ENCODE measurements at regions not wholly inside any gene's neighbourhood (a gene's known extent, or its start where the extent isn't known, plus 50 kb on each side); places are given as distances from the start of the nearest gene placed in this dataset.

GRCh38 chr22:27560781-27561180, 240.8 kb downstream of the MN1 start:
- peaks cover 8% of the 10 kb centered on the region for H3K36me3 Mint-ChIP-seq (ENCODE audit: low read depth, unreplicated experiment)
- H3K36me3 ChIP-seq (ENCODE audit: insufficient read depth, low read length), result no peaks in the 10 kb centered on the region
- H3K4me1 Mint-ChIP-seq (ENCODE audit: low read depth, unreplicated experiment), result peaks cover 3% of the 10 kb centered on the region
- no peaks in the 10 kb centered on the region for H3K79me2 ChIP-seq (ENCODE audit: insufficient read depth, low read length)
- H2AFZ ChIP-seq (ENCODE audit: low read depth, low read length), result no peak overlapping the region
- no peak overlapping the region for H3K9ac ChIP-seq (ENCODE audit: low read length)
- DNase-seq (ENCODE audit: low read depth), result no peak
- no peak for FAIRE-seq
- peaks cover 19% of the 10 kb centered on the region for H3K27me3 Mint-ChIP-seq (ENCODE audit: low read depth, unreplicated experiment)
- no peaks in the 10 kb centered on the region for H3K4me1 ChIP-seq (ENCODE audit: insufficient read depth, low read length)
- H3K27me3 ChIP-seq (ENCODE audit: insufficient read depth, low read length), result no peaks in the 10 kb centered on the region
- H3K4me2 ChIP-seq (ENCODE audit: low read length), result no peak overlapping the region
- no peak overlapping the region for H3K4me3 ChIP-seq (ENCODE audit: insufficient read depth, low read depth, low read length)
- H3K9me3 ChIP-seq (ENCODE audit: insufficient read depth, low read depth, low read length), result peaks cover 3% of the 10 kb centered on the region
- H3K4me3 Mint-ChIP-seq (ENCODE audit: unreplicated experiment), result peak overlapping the region; percentile 29
- no peak overlapping the region for H3K27ac Mint-ChIP-seq (ENCODE audit: unreplicated experiment)
- no peak overlapping the region for H3K27ac ChIP-seq (ENCODE audit: low read depth, low read length)
- H4K20me1 ChIP-seq (ENCODE audit: insufficient read depth, low read length), result no peaks in the 10 kb centered on the region
- TF ChIP-seq, protein P1, sequence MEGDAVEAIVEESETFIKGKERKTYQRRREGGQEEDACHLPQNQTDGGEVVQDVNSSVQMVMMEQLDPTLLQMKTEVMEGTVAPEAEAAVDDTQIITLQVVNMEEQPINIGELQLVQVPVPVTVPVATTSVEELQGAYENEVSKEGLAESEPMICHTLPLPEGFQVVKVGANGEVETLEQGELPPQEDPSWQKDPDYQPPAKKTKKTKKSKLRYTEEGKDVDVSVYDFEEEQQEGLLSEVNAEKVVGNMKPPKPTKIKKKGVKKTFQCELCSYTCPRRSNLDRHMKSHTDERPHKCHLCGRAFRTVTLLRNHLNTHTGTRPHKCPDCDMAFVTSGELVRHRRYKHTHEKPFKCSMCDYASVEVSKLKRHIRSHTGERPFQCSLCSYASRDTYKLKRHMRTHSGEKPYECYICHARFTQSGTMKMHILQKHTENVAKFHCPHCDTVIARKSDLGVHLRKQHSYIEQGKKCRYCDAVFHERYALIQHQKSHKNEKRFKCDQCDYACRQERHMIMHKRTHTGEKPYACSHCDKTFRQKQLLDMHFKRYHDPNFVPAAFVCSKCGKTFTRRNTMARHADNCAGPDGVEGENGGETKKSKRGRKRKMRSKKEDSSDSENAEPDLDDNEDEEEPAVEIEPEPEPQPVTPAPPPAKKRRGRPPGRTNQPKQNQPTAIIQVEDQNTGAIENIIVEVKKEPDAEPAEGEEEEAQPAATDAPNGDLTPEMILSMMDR (IDR thresholded peaks at IDR 0.05; ENCODE audit: insufficient read depth, low read depth, low read length), result no peak
- TF ChIP-seq EZH2 (IDR thresholded peaks at IDR 0.05; ENCODE audit: insufficient read depth, low read length), result no peak
- peaks cover 4% of the 10 kb centered on the region for H3K9me3 Mint-ChIP-seq (ENCODE audit: unreplicated experiment)

DNA sequence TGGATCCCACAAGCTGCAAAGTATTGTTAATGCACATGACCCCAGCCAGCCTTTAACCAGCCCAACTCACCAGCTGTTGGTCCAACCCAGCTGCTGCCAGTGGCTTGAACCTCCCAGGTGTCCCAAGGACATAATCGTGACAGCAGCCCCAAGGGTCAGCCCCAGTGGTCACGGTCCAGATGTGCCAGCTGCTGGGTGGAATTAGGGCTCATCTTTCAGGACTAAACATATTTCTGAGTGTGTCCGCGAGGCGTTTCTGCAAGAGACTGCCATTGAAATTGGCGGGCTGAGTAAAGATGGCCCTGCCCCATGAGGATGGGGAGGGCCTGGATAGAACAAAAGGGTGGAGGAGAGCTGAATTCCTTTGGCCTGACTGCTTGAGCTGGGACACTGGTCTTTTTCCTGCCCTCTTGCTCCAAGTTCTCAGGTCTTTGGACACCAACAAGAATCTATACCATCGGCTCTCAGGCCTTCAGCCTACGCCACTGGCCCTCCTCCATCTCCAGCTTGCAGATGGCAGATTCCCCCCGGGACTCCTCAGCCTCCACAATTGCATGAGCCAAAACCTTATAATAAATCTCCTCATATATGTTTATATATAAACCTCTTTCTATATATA, 240.2 kb downstream of the MN1 start:
- no peak overlapping the region for H2AFZ ChIP-seq (ENCODE audit: low read depth, low read length)
- H3K27me3 ChIP-seq (ENCODE audit: insufficient read depth, low read length), result no peaks in the 10 kb centered on the region
- Mint-ChIP-seq H3K9me3 (ENCODE audit: unreplicated experiment) (peaks cover 4% of the 10 kb centered on the region), H3K27me3 (ENCODE audit: low read depth, unreplicated experiment) (peaks cover 20% of the 10 kb centered on the region), H3K4me3 (ENCODE audit: unreplicated experiment) (no peak overlapping the region), H3K4me1 (ENCODE audit: low read depth, unreplicated experiment) (peaks cover 3% of the 10 kb centered on the region), H3K27ac (ENCODE audit: unreplicated experiment) (no peak overlapping the region), H3K36me3 (ENCODE audit: low read depth, unreplicated experiment) (peaks cover 8% of the 10 kb centered on the region)
- no peaks in the 10 kb centered on the region for H3K36me3 ChIP-seq (ENCODE audit: insufficient read depth, low read length)
- TF ChIP-seq, protein P1 (IDR thresholded peaks at IDR 0.05; ENCODE audit: insufficient read depth, low read depth, low read length), result no peak
- no peak for TF ChIP-seq EZH2 (IDR thresholded peaks at IDR 0.05; ENCODE audit: insufficient read depth, low read length)
- H3K4me3 ChIP-seq (ENCODE audit: insufficient read depth, low read depth, low read length), result no peak overlapping the region
- no peak overlapping the region for H3K27ac ChIP-seq (ENCODE audit: low read depth, low read length)
- peaks cover 3% of the 10 kb centered on the region for H3K9me3 ChIP-seq (ENCODE audit: insufficient read depth, low read depth, low read length)
- no peak overlapping the region for H3K9ac ChIP-seq (ENCODE audit: low read length)
- no peak overlapping the region for H3K4me2 ChIP-seq (ENCODE audit: low read length)
- H3K4me1 ChIP-seq (ENCODE audit: insufficient read depth, low read length), result no peaks in the 10 kb centered on the region
- FAIRE-seq, result no peak
- DNase-seq (ENCODE audit: low read depth), result no peak
- no peaks in the 10 kb centered on the region for H4K20me1 ChIP-seq (ENCODE audit: insufficient read depth, low read length)
- H3K79me2 ChIP-seq (ENCODE audit: insufficient read depth, low read length), result no peaks in the 10 kb centered on the region

DNA sequence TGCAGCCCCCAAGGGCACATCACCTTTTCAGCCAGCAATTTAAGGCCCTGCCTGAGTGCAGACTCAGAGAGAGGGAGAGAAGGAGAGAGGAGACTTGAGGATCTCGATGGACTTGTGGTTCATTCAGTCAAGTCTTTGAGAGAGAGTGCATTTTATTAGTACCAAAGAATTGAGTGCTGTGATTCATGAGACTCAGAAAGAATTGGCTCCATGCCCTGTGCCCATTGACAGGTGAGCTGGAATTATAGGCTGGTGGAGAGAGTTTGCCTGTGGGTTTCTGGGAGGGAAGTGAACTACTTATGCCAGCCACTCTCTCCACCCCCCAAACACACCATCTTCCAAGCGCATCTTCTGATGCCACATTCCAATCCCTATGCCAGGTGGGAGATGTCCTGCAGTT, 236.8 kb downstream of the MN1 start:
- peaks cover 14% of the 10 kb centered on the region for H3K27me3 ChIP-seq (ENCODE audit: insufficient read depth, low read length)
- TF ChIP-seq, protein P1 (IDR thresholded peaks at IDR 0.05; ENCODE audit: insufficient read depth, low read depth, low read length), result no peak
- TF ChIP-seq EZH2 (IDR thresholded peaks at IDR 0.05; ENCODE audit: insufficient read depth, low read length), result no peak
- Mint-ChIP-seq H3K27ac (ENCODE audit: unreplicated experiment) (no peak overlapping the region), H3K27me3 (ENCODE audit: low read depth, unreplicated experiment) (peaks cover 31% of the 10 kb centered on the region), H3K4me3 (ENCODE audit: unreplicated experiment) (no peak overlapping the region), H3K9me3 (ENCODE audit: unreplicated experiment) (peaks cover 4% of the 10 kb centered on the region), H3K4me1 (ENCODE audit: low read depth, unreplicated experiment) (peaks cover 3% of the 10 kb centered on the region), H3K36me3 (ENCODE audit: low read depth, unreplicated experiment) (peaks cover 8% of the 10 kb centered on the region)
- H3K4me2 ChIP-seq (ENCODE audit: low read length), result no peak overlapping the region
- DNase-seq (ENCODE audit: low read depth) (no peak), FAIRE-seq (no peak)
- no peak overlapping the region for H3K27ac ChIP-seq (ENCODE audit: low read depth, low read length)
- no peak overlapping the region for H2AFZ ChIP-seq (ENCODE audit: low read depth, low read length)
- H4K20me1 ChIP-seq (ENCODE audit: insufficient read depth, low read length), result no peaks in the 10 kb centered on the region
- no peak overlapping the region for H3K4me3 ChIP-seq (ENCODE audit: insufficient read depth, low read depth, low read length)
- no peaks in the 10 kb centered on the region for H3K79me2 ChIP-seq (ENCODE audit: insufficient read depth, low read length)
- no peaks in the 10 kb centered on the region for H3K36me3 ChIP-seq (ENCODE audit: insufficient read depth, low read length)
- H3K9me3 ChIP-seq (ENCODE audit: insufficient read depth, low read depth, low read length), result peaks cover 3% of the 10 kb centered on the region
- H3K9ac ChIP-seq (ENCODE audit: low read length), result no peak overlapping the region
- H3K4me1 ChIP-seq (ENCODE audit: insufficient read depth, low read length), result no peaks in the 10 kb centered on the region

Data from astrocyte (in vitro differentiated cells and primary cell).